HG02610 (cell line): ENCODE measurements at regions not wholly inside any gene's neighbourhood (a gene's known extent, or its start where the extent isn't known, plus 50 kb on each side); places are given as distances from the start of the nearest gene placed in this dataset.

Source experiments
- ATAC-seq: cut with Tn5 transposase; IDR thresholded peaks from one replicate; pipeline ENCODE4 v1.9.1; 2021; ENCODE audit warnings: mild to moderate bottlenecking, moderate library complexity; ENCODE audit not compliant: unreplicated experiment

- no peak for ATAC-seq
Observed at GRCh38 chr10:78548369-78548768, 514.7 kb downstream of the RPS24 start.

DNA sequence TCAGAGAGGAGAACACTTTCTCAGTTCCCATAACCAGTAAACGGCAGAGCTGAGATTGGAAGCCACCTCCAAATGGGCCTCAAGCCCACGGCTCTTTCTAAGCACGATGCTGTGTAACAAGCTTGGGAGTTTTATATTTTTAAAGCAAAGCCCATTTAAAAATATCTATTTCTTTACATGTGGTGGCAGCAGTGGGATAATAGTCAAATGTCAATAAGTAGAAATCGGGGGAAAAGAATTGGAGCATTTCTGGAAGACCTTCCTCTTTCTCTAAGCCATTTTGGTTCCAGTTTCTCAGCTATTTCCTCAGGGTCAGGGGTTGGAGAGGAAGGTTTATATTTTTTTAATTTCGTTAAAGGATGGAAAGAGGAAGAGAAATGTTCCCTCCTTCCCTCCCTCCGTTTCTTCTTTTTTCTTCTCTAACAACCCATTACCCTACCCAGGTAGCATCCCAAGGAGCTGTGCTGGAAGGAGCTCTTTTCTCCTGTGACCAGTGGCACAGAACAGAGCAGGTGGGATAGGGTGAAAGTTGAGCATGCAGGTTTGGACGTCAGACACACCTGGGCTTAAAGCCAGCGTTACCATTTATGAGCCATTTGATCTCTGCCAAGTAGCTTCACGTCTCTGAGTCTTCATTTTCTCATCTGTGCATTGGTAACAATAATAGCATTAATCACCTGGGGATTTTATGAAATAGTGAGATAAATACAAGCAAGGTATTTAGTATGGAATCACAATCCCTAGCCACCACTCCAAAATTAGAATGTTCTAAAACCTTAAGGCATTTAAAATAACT lies 515.7 kb downstream of the RPS24 start:
- no peak for ATAC-seq

DNA sequence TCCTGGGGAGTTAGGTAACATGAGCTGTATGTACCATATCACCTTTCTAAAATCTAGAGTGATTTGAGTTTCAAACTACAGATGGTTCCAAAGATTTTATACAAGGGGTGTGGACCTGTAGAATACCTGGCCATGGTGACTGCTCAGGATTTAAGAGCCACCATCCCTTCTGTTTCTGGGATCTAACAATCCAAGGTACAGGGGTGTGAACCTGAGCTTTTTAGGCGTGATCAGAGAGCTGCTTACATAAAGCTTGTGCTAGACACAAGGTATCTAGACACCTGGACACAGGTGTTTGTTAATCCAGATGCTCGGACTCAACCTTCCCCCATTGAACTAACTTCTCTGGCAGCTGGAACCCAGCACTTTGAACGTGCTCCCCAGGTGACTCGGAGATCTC lies 516.4 kb downstream of the RPS24 start:
- ATAC-seq: no peak

DNA sequence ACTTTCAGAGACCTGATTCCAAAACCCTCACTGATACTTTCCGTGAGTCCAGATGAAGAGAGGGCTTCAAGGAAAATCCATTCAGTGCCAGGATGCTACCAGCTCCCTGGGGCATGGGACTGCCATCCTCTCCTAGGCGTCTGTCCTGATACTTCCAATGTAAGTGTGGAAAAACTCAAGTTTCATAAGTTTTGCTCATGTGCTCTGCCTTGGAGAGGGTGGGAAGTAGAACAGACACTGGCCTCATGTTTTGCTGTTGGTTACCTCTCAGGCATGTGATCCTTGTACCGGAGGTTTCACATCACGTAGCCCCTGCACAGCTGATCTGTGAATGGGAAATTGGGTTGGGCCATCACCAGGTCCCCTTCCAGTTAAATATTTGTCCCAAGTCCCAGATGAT lies 517.1 kb downstream of the RPS24 start:
- no peak for ATAC-seq

- ATAC-seq: no peak
Observed at GRCh38 chr10:78551184-78552005, 517.4 kb upstream of the ZMIZ1 start.

GRCh38 chr10:78552261-78552811 lies 516.4 kb upstream of the ZMIZ1 start:
- ATAC-seq: no peak

GRCh38 chr10:78553792-78554191 lies 515.0 kb upstream of the ZMIZ1 start:
- no peak for ATAC-seq

DNA sequence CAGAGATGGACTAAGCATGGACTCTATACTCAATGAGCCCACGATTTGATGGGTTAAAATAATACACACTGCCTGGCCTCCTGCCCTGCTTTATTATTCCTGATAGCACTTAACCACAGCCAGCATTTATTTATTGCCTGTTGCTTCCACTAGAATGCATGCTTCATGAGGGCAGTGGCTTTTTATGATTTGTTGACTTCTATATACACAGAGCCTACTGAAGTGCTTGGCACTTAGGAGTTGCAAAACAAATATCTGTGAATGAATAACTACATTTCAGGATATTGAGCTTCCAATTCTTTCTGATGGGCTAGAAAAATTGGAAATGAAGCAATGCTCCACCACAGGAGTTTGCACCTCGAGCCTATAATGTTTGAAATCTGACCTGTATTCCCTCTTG lies 513.6 kb upstream of the ZMIZ1 start:
- no peak for ATAC-seq

DNA sequence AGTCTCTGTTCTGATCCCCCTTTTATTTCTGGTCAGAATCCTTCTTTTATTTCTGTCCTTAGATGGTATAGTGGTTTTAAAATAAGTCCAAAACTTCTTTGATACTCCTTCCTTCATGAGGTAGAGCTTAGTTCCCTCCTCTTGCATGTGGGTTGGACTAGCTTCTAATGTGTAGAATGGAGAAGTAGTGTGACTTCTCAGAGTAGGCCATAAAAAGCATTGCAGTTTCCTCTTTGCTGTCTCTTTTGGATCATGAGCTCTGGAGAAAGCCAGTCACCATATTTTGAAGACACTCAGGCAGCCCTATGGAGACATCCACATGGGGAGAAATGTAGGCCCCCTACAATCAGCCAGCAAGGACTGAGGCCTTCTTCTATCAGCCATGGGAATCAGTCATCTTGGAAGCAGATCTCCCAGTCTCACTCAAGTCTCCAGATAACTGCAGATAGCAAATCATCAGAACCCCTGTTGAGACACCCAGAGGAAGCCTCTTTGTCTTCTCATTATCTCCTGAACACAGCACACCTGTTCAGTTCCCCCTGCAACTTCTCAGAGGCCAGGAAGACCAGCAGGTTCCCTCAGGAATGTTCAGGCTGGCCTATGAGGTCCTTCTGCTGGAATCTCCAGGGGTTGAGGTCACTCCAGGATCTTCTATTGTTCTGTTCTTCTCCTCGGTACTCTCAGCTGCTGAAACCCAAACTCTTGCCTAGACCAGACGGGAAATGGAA lies 511.9 kb upstream of the ZMIZ1 start:
- no peak for ATAC-seq

GRCh38 chr10:78557433-78557925 lies 511.3 kb upstream of the ZMIZ1 start:
- no peak for ATAC-seq

- ATAC-seq: no peak
Observed at GRCh38 chr10:78559661-78560340, 509.0 kb upstream of the ZMIZ1 start.

DNA sequence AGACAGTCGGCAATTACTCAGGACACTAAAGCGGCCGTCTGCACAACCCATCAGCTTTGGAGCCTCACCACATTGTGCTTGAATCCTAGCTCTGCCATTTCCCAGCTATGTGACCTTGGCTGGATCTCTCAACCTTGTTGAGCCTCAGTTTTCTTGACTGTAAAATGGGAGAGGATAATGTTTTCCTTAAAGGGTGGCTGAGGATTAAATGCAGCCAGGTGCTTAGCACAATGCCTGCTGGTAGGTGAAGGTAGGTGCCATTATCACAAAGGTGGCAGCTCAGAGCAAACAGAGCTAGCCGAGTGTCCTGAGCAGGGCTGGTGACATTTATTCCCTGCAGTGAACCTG lies 508.5 kb upstream of the ZMIZ1 start:
- no peak for ATAC-seq

DNA sequence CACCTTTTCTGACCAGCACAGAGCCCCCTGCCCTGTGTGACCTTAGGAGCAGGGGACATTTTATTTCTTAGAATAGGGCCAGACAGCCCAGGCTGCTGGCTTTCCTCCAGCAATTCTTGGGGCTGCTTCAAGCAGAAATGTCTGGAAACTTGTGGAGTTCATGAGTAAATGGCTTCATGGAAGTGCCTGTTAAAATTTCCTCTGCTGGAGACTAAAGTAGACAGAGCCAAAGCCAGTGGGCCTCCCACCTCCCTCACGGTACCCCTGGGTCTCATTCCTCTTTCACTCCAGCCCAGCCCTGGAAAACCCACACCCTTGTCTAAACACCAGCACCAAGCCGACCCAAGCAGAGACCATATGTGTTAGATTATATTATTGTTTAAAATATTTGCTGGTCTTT lies 505.5 kb upstream of the ZMIZ1 start:
- no peak for ATAC-seq

DNA sequence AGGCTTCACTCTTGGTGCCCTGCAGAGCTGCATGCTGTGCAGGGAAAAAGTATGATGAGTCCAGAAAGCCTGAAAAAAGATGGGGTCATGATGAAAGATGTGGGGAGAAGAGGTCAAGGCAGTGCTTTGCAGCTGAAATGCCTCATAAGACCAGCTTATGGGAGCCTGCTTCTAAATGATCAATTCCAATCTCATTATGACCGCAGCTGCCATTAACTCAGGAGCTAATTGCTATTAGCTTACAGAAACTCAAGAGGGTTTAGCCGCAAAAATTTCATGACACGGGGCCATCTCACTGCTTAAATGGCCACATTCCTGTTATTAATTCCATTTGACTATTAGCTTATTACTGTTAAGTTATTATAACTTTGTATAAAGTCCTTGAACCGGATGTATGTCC lies 502.9 kb upstream of the ZMIZ1 start:
- no peak for ATAC-seq

DNA sequence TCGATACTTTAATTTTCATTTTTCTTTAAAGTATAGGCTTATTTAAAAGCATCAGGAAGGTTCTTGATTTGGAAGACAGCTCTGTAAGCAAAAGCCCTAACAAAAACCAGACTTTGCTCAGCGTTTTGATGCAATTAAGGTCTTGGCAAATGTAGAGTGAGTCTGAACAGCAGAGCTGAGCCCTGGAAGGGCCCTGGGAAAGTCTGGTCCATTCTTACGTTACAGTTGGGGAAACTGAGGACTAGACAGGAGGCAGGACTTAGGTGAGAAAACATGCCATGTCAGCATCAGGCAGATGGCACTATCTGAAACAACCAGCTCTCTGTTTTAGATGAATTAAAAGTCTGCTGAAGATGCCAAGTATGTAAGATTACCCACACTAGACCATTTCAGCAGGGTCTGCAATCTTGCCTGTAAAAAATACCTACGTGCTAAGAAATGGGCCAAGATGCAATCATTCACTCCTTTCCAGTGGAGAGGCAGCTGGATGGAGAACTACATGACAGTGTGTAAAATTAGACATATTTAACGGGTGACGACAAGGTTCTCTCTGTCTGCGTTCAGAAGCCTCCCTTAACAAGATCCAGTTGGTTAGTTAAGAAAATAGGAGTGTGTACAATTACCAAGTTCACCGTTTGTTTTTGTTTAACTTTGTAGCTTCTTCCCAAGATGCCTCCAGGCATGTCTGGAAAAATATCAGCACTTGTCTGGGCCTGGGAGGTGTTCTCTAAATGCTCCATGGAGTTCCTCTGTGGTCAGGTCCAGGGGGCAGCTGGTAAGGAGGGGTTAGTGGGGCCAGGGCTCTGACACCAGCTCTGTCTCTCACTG lies 502.3 kb upstream of the ZMIZ1 start:
- ATAC-seq: no peak

GRCh38 chr10:78567680-78568455 lies 500.9 kb upstream of the ZMIZ1 start:
- no peak for ATAC-seq

GRCh38 chr10:78568620-78569019 lies 500.1 kb upstream of the ZMIZ1 start:
- no peak for ATAC-seq

GRCh38 chr10:78570633-78571235 lies 498.0 kb upstream of the ZMIZ1 start:
- no peak for ATAC-seq

DNA sequence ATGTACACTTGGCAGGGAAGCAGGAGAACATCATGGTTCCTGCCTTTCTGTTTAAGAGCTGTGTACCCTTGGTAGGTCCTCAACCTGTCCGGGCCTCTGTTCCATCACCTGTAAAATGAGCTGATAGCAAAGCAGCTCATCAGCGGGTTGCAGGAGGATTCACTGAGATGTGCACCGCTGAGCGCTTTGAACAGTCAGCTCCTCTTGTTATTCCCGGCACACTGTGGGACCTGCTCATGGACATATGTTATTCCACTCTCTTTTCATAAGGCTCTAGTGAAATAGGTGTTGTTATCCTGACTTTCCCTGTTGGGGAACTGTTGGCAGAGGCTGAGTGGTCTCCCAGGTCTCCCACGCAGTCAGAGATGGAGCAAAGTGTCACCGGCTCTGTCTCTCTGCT lies 497.5 kb upstream of the ZMIZ1 start:
- no peak for ATAC-seq
